ENCODE measurements at regions not wholly inside any gene's neighbourhood (a gene's known extent, or its start where the extent isn't known, plus 50 kb on each side); places are given as distances from the start of the nearest gene placed in this dataset.

GRCh38 chr11:45058647-45058950 lies 87.8 kb upstream of the PRDM11 start:
- no peak for TF ChIP-seq CTCF (IDR thresholded peaks at IDR 0.05; ENCODE audit: low read depth, low read length, poor library complexity, severe bottlenecking)
- no peak for TF ChIP-seq EZH2phosphoT487 (IDR thresholded peaks at IDR 0.05; ENCODE audit: borderline replicate concordance, low read length)

All from DOHH2 (cell line).